ENCODE measurements at regions not wholly inside any gene's neighbourhood (a gene's known extent, or its start where the extent isn't known, plus 50 kb on each side); places are given as distances from the start of the nearest gene placed in this dataset.
A peak's percentile ranks its signal among the peaks of the same experiment; 100 is the strongest.

DNA sequence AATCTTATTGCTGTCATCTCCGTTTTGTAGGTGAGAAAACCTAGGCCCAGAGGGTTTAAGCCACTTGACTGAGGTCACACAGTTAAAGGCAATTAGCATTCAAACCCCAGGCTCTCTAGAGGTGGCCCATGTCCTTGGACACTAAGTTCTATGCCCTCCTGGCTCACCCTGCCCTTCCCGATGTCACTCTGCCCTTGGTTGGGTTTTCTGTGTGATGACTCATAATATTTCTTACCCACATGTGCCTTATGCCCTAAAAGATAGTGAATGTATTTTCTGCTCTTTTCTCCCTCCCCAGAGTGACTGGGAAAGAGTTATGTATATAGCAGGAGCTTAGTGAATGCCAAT, 174.5 kb upstream of the PITX1 start:
- Histone ChIP-seq H3K27me3 (no peaks in the 10 kb centered on the region), H3K9me3 (no peaks in the 10 kb centered on the region), H3K4me3 (no peak overlapping the region), H3K27ac (peak overlapping the region; percentile 70), H3K36me3 (no peaks in the 10 kb centered on the region), H3K4me1 (peaks cover 55% of the 10 kb centered on the region)
- intact Hi-C loops (cut with DNase I), result no loop called here
- TF ChIP-seq, protein P1, sequence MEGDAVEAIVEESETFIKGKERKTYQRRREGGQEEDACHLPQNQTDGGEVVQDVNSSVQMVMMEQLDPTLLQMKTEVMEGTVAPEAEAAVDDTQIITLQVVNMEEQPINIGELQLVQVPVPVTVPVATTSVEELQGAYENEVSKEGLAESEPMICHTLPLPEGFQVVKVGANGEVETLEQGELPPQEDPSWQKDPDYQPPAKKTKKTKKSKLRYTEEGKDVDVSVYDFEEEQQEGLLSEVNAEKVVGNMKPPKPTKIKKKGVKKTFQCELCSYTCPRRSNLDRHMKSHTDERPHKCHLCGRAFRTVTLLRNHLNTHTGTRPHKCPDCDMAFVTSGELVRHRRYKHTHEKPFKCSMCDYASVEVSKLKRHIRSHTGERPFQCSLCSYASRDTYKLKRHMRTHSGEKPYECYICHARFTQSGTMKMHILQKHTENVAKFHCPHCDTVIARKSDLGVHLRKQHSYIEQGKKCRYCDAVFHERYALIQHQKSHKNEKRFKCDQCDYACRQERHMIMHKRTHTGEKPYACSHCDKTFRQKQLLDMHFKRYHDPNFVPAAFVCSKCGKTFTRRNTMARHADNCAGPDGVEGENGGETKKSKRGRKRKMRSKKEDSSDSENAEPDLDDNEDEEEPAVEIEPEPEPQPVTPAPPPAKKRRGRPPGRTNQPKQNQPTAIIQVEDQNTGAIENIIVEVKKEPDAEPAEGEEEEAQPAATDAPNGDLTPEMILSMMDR (IDR thresholded peaks at IDR 0.05), result no peak
- no peak for TF ChIP-seq POLR2AphosphoS5 (IDR thresholded peaks at IDR 0.05; ENCODE audit: insufficient read depth in 1 of 2, low read depth in 1 of 2)
- no peak for TF ChIP-seq POLR2A (IDR thresholded peaks at IDR 0.05)
- no peak for DNase-seq (ENCODE audit: extremely low spot score in 2 of 2)

DNA sequence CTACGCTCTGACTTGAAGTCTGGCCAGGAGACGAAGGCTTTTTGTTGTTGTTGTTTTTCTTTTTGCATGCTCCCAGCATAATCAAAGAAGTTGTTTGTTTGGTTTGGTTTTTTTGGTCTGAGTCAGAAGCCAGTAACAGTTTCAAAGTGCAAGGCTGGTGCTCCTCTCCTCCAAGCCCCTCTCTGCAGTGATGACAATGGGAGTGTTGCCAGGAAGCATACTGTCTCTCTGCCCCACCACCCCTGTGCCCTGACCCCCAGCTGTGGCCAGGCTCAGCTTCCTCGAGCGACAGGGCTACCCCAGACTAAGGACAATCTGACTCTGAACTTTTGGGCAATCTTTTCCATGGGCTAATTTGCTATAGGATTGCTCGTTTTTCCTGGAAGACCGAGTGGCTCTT, 173.8 kb upstream of the PITX1 start:
- intact Hi-C loops (cut with DNase I), result no loop called here
- TF ChIP-seq, protein P1 (IDR thresholded peaks at IDR 0.05), result no peak
- TF ChIP-seq POLR2A (IDR thresholded peaks at IDR 0.05) (no peak), POLR2AphosphoS5 (IDR thresholded peaks at IDR 0.05; ENCODE audit: insufficient read depth in 1 of 2, low read depth in 1 of 2) (no peak)
- Histone ChIP-seq H3K4me3 (no peak overlapping the region), H3K9me3 (no peaks in the 10 kb centered on the region), H3K36me3 (no peaks in the 10 kb centered on the region), H3K27ac (peak overlapping the region; percentile 70), H3K4me1 (peaks cover 55% of the 10 kb centered on the region), H3K27me3 (no peaks in the 10 kb centered on the region)
- DNase-seq (ENCODE audit: extremely low spot score in 2 of 2), result peak in 1 of 2 donors; percentile 32

DNA sequence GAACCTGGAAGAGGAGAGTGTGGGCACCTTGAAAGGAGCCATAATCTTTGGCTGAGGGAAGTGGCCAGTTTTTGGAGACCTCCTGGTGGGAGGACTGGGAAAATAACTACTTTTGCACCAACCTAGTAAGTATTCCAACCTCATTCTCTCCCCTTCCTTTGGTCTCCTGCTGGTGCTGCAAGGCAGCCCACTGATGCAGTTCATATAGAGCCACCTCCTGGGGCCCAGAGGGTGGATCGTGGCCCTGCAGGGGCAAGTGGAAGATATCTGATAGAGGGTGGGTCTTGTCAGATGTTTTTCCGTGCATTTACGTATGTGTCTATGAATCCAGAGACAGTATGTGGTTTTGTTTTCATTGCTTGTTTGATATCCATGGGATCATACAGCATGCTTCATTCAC, 172.8 kb upstream of the PITX1 start:
- TF ChIP-seq POLR2A (IDR thresholded peaks at IDR 0.05) (no peak), POLR2AphosphoS5 (IDR thresholded peaks at IDR 0.05; ENCODE audit: insufficient read depth in 1 of 2, low read depth in 1 of 2) (no peak)
- TF ChIP-seq, protein P1 (IDR thresholded peaks at IDR 0.05), result no peak
- H3K36me3 ChIP-seq, result no peaks in the 10 kb centered on the region
- no peaks in the 10 kb centered on the region for H3K27me3 ChIP-seq
- H3K4me1 ChIP-seq, result peaks cover 46% of the 10 kb centered on the region
- no peaks in the 10 kb centered on the region for H3K9me3 ChIP-seq
- intact Hi-C loops (cut with DNase I), result no loop called here
- H3K27ac ChIP-seq, result no peak overlapping the region
- no peak overlapping the region for H3K4me3 ChIP-seq
- DNase-seq (ENCODE audit: extremely low spot score in 2 of 2), result peak in 1 of 2 donors; percentile 18

DNA sequence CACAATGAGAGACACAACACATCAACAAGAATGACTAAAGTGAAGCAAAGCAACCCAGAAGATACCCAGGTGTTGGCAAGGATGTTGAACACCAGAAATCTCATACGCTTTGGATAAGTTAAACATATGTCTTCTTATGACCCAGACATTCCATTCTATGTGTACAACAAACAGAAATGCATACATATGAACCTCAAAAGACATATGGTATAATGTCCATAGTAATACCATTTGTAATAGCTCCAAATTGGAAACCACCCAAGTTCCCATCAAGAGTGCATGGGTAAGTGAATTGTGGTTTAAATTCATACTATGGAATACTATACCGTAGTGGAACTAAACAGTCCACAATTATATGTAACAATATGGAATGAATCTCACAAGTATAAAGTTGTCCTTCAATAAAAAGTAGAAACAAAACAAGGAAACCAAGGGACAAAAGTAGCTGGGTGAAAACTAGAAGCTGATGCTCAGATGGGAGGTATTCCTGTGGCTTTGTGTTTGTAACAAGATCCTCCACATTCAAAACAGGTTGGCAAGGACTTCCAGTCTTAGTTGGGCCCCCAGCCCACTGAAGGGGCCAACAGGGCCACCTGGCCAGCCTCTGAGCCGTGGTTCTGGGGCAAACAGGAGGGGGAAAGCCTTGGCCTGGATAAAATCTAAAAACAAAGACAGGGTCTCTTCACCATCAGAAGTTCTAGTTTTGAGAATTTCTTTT, 171.8 kb upstream of the PITX1 start:
- H3K36me3 ChIP-seq, result no peaks in the 10 kb centered on the region
- H3K4me1 ChIP-seq, result peaks cover 36% of the 10 kb centered on the region
- intact Hi-C loops (cut with DNase I), result no loop called here
- no peaks in the 10 kb centered on the region for H3K27me3 ChIP-seq
- no peak for TF ChIP-seq POLR2A (IDR thresholded peaks at IDR 0.05)
- TF ChIP-seq POLR2AphosphoS5 (IDR thresholded peaks at IDR 0.05; ENCODE audit: insufficient read depth in 1 of 2, low read depth in 1 of 2), result no peak
- TF ChIP-seq, protein P1 (IDR thresholded peaks at IDR 0.05), result no peak
- no peak for DNase-seq (ENCODE audit: extremely low spot score in 2 of 2)
- H3K27ac ChIP-seq, result no peak overlapping the region
- H3K9me3 ChIP-seq, result no peaks in the 10 kb centered on the region
- no peak overlapping the region for H3K4me3 ChIP-seq

DNA sequence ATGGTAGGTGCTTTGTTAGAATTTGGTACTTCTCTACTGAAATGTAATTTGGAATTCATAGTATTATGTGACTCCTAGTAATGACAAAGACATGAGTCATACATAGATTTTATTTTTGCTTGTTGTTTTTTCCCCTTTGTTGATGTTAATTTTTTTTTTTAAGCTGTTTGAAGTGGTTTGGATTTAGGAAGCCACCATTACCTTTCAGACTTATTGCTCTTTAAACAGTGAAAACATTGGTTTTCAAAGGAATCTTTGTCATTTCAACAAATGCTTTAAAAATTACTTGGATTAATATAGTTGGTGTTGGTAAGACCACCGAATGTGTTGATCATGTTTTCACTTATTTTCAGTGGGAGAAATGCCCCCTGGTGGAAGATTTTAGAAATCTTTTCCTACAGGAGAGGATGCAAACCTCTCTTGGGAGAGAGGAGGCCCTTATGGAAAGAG, 170.1 kb upstream of the PITX1 start:
- DNase-seq (ENCODE audit: extremely low spot score in 2 of 2), result no peak
- TF ChIP-seq, protein P1 (IDR thresholded peaks at IDR 0.05), result no peak
- no peak for TF ChIP-seq POLR2A (IDR thresholded peaks at IDR 0.05)
- TF ChIP-seq POLR2AphosphoS5 (IDR thresholded peaks at IDR 0.05; ENCODE audit: insufficient read depth in 1 of 2, low read depth in 1 of 2), result no peak
- Histone ChIP-seq H3K27me3 (no peaks in the 10 kb centered on the region), H3K4me3 (no peak overlapping the region), H3K27ac (no peak overlapping the region), H3K9me3 (no peaks in the 10 kb centered on the region), H3K36me3 (no peaks in the 10 kb centered on the region), H3K4me1 (peaks cover 19% of the 10 kb centered on the region)
- intact Hi-C loops (cut with DNase I), result no loop called here

Measured in vagina (tissue), 2 donors.